Osteocyte (in vitro differentiated cells): ENCODE measurements at regions not wholly inside any gene's neighbourhood (a gene's known extent, or its start where the extent isn't known, plus 50 kb on each side); places are given as distances from the start of the nearest gene placed in this dataset.

Source experiments
- DNase-seq: peaks from one replicate; pipeline ENCODE4 v3.0.0; 2021; ENCODE audit warnings: mixed read lengths; ENCODE audit not compliant: unreplicated experiment; ENCODE audit errors: extremely low spot score
- H3K27ac Mint-ChIP-seq: one replicate; pipeline ENCODE4 v1.8.0; 2021; ENCODE audit warnings: mild to moderate bottlenecking, mixed read lengths; ENCODE audit not compliant: unreplicated experiment
- H3K27me3 Mint-ChIP-seq: one replicate; pipeline ENCODE4 v1.8.0; 2021; ENCODE audit warnings: mixed read lengths; ENCODE audit not compliant: unreplicated experiment
- H3K36me3 Mint-ChIP-seq: one replicate; pipeline ENCODE4 v1.8.0; 2021; ENCODE audit warnings: mixed read lengths; ENCODE audit not compliant: unreplicated experiment
- H3K4me1 Mint-ChIP-seq: one replicate; pipeline ENCODE4 v1.8.0; 2021; ENCODE audit warnings: mixed read lengths; ENCODE audit not compliant: unreplicated experiment
- H3K4me3 Mint-ChIP-seq: one replicate; pipeline ENCODE4 v1.8.0; 2021; ENCODE audit warnings: mild to moderate bottlenecking, moderate library complexity, mixed read lengths; ENCODE audit not compliant: unreplicated experiment
- H3K9me3 Mint-ChIP-seq: one replicate; pipeline ENCODE4 v1.8.0; 2021; ENCODE audit warnings: mixed read lengths; ENCODE audit not compliant: unreplicated experiment
- TF ChIP-seq, protein P1 (sequence below): fragments of 200-600 bp; sonication (generic); IDR thresholded peaks from 2 replicates; pipeline ENCODE4 v1.5.0; 2021; ENCODE audit warnings: antibody characterized with exemption, mild to moderate bottlenecking, moderate library complexity

DNA sequence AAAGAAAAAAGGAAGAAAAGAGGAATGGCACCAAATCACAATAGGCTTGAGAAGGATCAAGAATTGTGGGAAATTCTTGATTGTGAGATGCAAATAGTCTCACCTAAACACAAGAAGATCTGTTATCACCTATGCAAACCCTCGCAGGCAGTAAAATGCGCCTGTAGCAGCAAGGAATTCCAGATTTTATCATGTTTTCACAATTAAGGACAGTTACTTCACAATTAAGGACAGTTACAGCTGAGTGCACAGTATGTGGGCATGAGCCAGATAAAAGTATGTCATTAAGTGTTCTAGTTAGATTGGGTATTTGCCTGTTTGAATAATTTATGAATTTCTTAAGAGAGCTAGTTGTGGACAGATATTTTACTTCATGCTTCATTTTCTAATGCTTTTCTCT lies 336.2 kb downstream of the CDC14C start:
- no peak overlapping the region for H3K27ac Mint-ChIP-seq
- no peaks in the 10 kb centered on the region for H3K27me3 Mint-ChIP-seq
- no peaks in the 10 kb centered on the region for H3K4me1 Mint-ChIP-seq
- no peaks in the 10 kb centered on the region for H3K36me3 Mint-ChIP-seq
- DNase-seq: no peak
- H3K9me3 Mint-ChIP-seq: peaks cover 3% of the 10 kb centered on the region
- TF ChIP-seq, protein P1, sequence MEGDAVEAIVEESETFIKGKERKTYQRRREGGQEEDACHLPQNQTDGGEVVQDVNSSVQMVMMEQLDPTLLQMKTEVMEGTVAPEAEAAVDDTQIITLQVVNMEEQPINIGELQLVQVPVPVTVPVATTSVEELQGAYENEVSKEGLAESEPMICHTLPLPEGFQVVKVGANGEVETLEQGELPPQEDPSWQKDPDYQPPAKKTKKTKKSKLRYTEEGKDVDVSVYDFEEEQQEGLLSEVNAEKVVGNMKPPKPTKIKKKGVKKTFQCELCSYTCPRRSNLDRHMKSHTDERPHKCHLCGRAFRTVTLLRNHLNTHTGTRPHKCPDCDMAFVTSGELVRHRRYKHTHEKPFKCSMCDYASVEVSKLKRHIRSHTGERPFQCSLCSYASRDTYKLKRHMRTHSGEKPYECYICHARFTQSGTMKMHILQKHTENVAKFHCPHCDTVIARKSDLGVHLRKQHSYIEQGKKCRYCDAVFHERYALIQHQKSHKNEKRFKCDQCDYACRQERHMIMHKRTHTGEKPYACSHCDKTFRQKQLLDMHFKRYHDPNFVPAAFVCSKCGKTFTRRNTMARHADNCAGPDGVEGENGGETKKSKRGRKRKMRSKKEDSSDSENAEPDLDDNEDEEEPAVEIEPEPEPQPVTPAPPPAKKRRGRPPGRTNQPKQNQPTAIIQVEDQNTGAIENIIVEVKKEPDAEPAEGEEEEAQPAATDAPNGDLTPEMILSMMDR: no peak
- no peak overlapping the region for H3K4me3 Mint-ChIP-seq

DNA sequence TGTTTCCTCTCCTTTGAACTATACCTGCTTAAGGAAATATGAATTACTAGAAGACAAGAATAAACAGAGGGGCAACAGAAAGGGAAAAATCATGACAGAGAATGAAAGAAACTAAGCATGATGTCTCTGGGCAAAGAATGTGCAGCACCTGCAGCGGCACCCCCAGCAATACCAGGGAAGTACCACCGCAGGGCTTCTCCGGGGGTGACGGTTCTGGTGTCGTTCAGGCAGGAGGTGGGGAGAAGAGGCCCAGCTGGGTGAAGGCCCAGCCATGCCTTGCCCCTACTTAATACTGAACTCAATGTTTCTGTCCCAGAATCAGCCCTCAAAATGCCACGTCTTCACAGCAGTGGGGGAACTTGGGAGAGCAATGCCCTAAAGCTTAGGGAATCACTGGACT lies 337.6 kb downstream of the CDC14C start:
- H3K27me3 Mint-ChIP-seq: no peaks in the 10 kb centered on the region
- H3K4me3 Mint-ChIP-seq: no peak overlapping the region
- H3K36me3 Mint-ChIP-seq: no peaks in the 10 kb centered on the region
- H3K27ac Mint-ChIP-seq: no peak overlapping the region
- H3K9me3 Mint-ChIP-seq: peaks cover 3% of the 10 kb centered on the region
- no peak for DNase-seq
- no peaks in the 10 kb centered on the region for H3K4me1 Mint-ChIP-seq
- TF ChIP-seq, protein P1: no peak

DNA sequence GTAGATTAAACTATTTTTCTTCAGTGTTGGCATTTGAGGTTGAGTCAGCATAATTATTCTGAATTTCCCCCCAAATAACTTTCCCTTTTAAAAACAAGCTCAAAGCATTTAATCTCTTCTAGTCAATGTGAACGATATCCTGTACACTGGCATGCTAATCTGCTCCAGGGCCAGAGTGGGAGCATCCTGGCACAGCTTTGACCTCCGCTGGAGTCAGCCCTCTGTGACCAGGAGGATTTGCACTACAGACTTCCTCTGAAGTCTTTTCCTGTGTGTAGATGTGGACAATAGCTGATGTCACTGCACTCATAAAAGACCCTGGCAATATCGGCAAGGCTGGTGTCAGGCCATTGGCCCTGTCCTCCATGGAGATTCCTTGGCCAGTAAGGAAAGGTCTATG lies 340.2 kb downstream of the CDC14C start:
- no peak overlapping the region for H3K4me3 Mint-ChIP-seq
- DNase-seq: no peak
- TF ChIP-seq, protein P1: no peak
- no peaks in the 10 kb centered on the region for H3K9me3 Mint-ChIP-seq
- no peaks in the 10 kb centered on the region for H3K36me3 Mint-ChIP-seq
- no peak overlapping the region for H3K27ac Mint-ChIP-seq
- H3K4me1 Mint-ChIP-seq: no peaks in the 10 kb centered on the region
- H3K27me3 Mint-ChIP-seq: no peaks in the 10 kb centered on the region

DNA sequence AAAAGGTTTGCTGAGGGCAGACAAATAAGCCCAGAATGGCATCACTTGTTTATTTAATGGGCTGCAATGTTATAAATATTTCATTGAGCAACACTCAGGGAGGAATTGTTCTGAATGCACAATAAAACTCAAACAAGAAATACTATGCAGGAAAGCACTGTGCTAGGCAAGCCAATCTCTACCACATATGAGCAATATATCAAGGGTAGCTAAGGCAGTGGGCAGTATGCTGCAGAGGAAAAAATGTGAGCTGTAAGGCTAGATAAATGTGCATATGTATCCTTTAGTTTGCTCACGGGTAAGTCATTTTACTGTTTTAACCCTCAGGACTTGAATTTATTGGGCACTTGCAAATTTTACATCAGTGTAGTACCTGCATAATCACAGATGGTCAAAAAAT lies 349.6 kb downstream of the CDC14C start:
- no peaks in the 10 kb centered on the region for H3K27me3 Mint-ChIP-seq
- TF ChIP-seq, protein P1: no peak
- H3K4me1 Mint-ChIP-seq: no peaks in the 10 kb centered on the region
- H3K36me3 Mint-ChIP-seq: no peaks in the 10 kb centered on the region
- no peak for DNase-seq
- no peak overlapping the region for H3K27ac Mint-ChIP-seq
- no peak overlapping the region for H3K4me3 Mint-ChIP-seq
- no peaks in the 10 kb centered on the region for H3K9me3 Mint-ChIP-seq

DNA sequence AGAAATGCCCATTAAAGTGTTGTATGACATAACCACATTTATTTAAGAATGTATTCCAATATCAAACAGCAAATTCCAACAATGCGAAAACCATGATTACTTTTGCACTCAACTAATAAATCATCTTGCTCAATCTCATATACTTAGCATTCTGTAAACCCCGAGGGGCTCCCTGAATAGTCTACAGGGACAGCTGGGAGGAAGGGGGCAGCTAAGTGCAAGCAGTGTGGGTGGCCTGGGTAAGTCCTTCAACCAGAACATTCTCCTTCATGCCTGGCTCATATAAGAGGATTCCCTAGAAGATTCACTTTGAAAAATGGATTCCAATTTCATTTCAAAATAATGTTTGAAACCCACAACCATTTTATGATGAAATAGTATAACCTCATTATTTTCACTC lies 355.5 kb downstream of the CDC14C start:
- H3K27ac Mint-ChIP-seq: no peak overlapping the region
- TF ChIP-seq, protein P1: no peak
- no peaks in the 10 kb centered on the region for H3K27me3 Mint-ChIP-seq
- no peaks in the 10 kb centered on the region for H3K4me1 Mint-ChIP-seq
- no peak for DNase-seq
- no peaks in the 10 kb centered on the region for H3K9me3 Mint-ChIP-seq
- no peaks in the 10 kb centered on the region for H3K36me3 Mint-ChIP-seq
- no peak overlapping the region for H3K4me3 Mint-ChIP-seq
